CD4-positive, alpha-beta T cell (primary cell): ENCODE measurements at regions not wholly inside any gene's neighbourhood (a gene's known extent, or its start where the extent isn't known, plus 50 kb on each side); places are given as distances from the start of the nearest gene placed in this dataset.

ENCODE experiments used
- ATAC-seq: fragments of 200-7000 bp; cut with Tn5 transposase; one replicate; pipeline ENCODE4 v1.10.0; 2022; ENCODE audit warnings: mild to moderate bottlenecking; ENCODE audit not compliant: poor library complexity
- CTCF ChIA-PET: fragments of 350-600 bp; sonication (Branson Sonifier 250); formaldehyde crosslinking; loops from one replicate; lab custom pipeline; 2021; ENCODE audit warnings: antibody characterized with exemption, inconsistent platforms; lab: Charles Lee
- POLR2A ChIA-PET: fragments of 350-600 bp; sonication (Branson Sonifier 250); formaldehyde crosslinking; loops from one replicate; lab custom pipeline; 2021; ENCODE audit warnings: antibody characterized with exemption, inconsistent platforms; lab: Charles Lee
- DNase-seq, 14 experiments: peaks; one replicate each; pipeline ENCODE4 v3.0.0-alpha.2; 2013 to 2020; ENCODE audit warnings: mixed read lengths in 2 of 14
- H3K27ac ChIP-seq, 2 donors: one replicate each; pipeline versions ENCODE4 v1.5.1 to v1.7.0; 2013; ENCODE audit warnings: low read length in 2 of 2, low read depth in 1 of 2, mild to moderate bottlenecking in 1 of 2
- H3K27me3 ChIP-seq, 2 experiments: 1 replicate in 1 of 2; 2 replicates in 1 of 2; pipeline versions ENCODE4 v1.6.1 to v1.7.0; 2013; ENCODE audit warnings: low read length in 2 of 2, control low read depth in 1 of 2, mild to moderate bottlenecking in 1 of 2, moderate library complexity in 1 of 2; ENCODE audit not compliant: insufficient read depth in 2 of 2, control insufficient read depth in 1 of 2
- H3K36me3 ChIP-seq: one replicate; pipeline ENCODE4 v1.6.1; 2013; ENCODE audit warnings: low read length, control low read depth; ENCODE audit not compliant: insufficient read depth
- H3K4me1 ChIP-seq: one replicate; pipeline ENCODE4 v1.6.1; 2013; ENCODE audit warnings: low read length, control low read depth; ENCODE audit not compliant: insufficient read depth
- H3K4me3 ChIP-seq: one replicate; pipeline ENCODE4 v1.5.1; 2013; ENCODE audit warnings: mild to moderate bottlenecking, low read length, moderate library complexity
- H3K9me3 ChIP-seq, 2 experiments: 1 replicate in 1 of 2; 2 replicates in 1 of 2; pipeline versions ENCODE4 v1.6.1 to v1.7.0; 2013; ENCODE audit warnings: low read length in 2 of 2, mild to moderate bottlenecking in 2 of 2, control low read depth in 1 of 2, moderate library complexity in 1 of 2; ENCODE audit not compliant: control insufficient read depth in 1 of 2, insufficient read depth in 1 of 2
- H3K27ac Mint-ChIP-seq: one replicate; pipeline ENCODE4 v1.8.0; 2020; ENCODE audit warnings: mixed read lengths
- H3K27me3 Mint-ChIP-seq: one replicate; pipeline ENCODE4 v1.8.0; 2021; ENCODE audit warnings: mixed read lengths
- H3K36me3 Mint-ChIP-seq: one replicate; pipeline ENCODE4 v1.8.0; 2021; ENCODE audit warnings: low read depth, mixed read lengths
- H3K4me1 Mint-ChIP-seq: one replicate; pipeline ENCODE4 v1.8.0; 2021; ENCODE audit warnings: low read depth, mixed read lengths
- H3K4me3 Mint-ChIP-seq: one replicate; pipeline ENCODE4 v1.8.0; 2020; ENCODE audit warnings: mild to moderate bottlenecking, mixed read lengths
- H3K9me3 Mint-ChIP-seq: one replicate; pipeline ENCODE4 v1.8.0; 2020; ENCODE audit warnings: mixed read lengths
- CTCF ChIP-seq: fragments of 200-600 bp; IDR thresholded peaks from one replicate; pipeline ENCODE4 v1.8.0; 2022; ENCODE audit warnings: antibody characterized with exemption, mild to moderate bottlenecking
- intact Hi-C, 2 experiments: fragments of 100-400 bp; cut with DNase I in 1 of 2; cut with micrococcal nuclease in 1 of 2; formaldehyde crosslinking; loops; one replicate each; pipeline versions ENCODE4 v1.15.1 to v1.9.0; 2023 to 2025; cut with DNase I, micrococcal nuclease

- Histone ChIP-seq H3K4me3 (no peak overlapping the region), H3K9me3 (no peaks in the 10 kb centered on the region), H3K4me1 (no peaks in the 10 kb centered on the region), H3K27me3 (no peaks in the 10 kb centered on the region), H3K27ac (no peak overlapping the region), H3K36me3 (no peaks in the 10 kb centered on the region)
- ChIA-PET POLR2A (no interaction called here), CTCF (interaction anchor here (0.7 kb wide), 1 partner anchor 567 kb away, joined by 3 read pairs; no protein-coding TSS in a partner anchor)
- DNase-seq (peak in 4 of 14 experiments; percentile 5 to 49 (median 44)), ATAC-seq (no peak)
- peak; percentile 54 for TF ChIP-seq CTCF
- H3K27ac Mint-ChIP-seq, result no peak overlapping the region
- H3K9me3 Mint-ChIP-seq, result no peaks in the 10 kb centered on the region
- no peak overlapping the region for H3K4me3 Mint-ChIP-seq
- H3K36me3 Mint-ChIP-seq, result no peaks in the 10 kb centered on the region
- H3K27me3 Mint-ChIP-seq, result no peaks in the 10 kb centered on the region
- no peaks in the 10 kb centered on the region for H3K4me1 Mint-ChIP-seq
- intact Hi-C loops, result loop anchor here (2.0 to 10.0 kb wide), 3 partner anchors 912 to 1498 kb away; no protein-coding TSS in a partner anchor
Observed at GRCh38 chr5:100479079-100479688, 56.0 kb upstream of the FAM174A start.

- POLR2A ChIA-PET, result no interaction called here
Observed at GRCh38 chr5:100472091-100472490, 63.1 kb upstream of the FAM174A start.

GRCh38 chr5:100469767-100470166, 65.4 kb upstream of the FAM174A start:
- Mint-ChIP-seq H3K9me3 (no peaks in the 10 kb centered on the region), H3K4me3 (no peak overlapping the region), H3K36me3 (no peaks in the 10 kb centered on the region), H3K27me3 (no peaks in the 10 kb centered on the region), H3K4me1 (no peaks in the 10 kb centered on the region), H3K27ac (no peak overlapping the region)
- DNase-seq (no peak), ATAC-seq (no peak)
- CTCF ChIA-PET, result no interaction called here
- no peak for TF ChIP-seq CTCF
- H3K27me3 ChIP-seq, result peaks cover 0 to 3% of the 10 kb centered on the region in 2 experiments
- no peaks in the 10 kb centered on the region for H3K9me3 ChIP-seq
- POLR2A ChIA-PET, result no interaction called here
- H3K4me1 ChIP-seq, result no peaks in the 10 kb centered on the region
- H3K4me3 ChIP-seq, result no peak overlapping the region
- intact Hi-C loops, result loop anchor here in 1 of 2 experiments (5.0 to 10.0 kb wide), 2 partner anchors 578 to 925 kb away; no protein-coding TSS in a partner anchor
- no peaks in the 10 kb centered on the region for H3K36me3 ChIP-seq
- H3K27ac ChIP-seq, result no peak overlapping the region

More at GRCh38 chr5:100472091-100472490, 63.1 kb upstream of the FAM174A start:
- CTCF ChIA-PET, result no interaction called here
- no peak for TF ChIP-seq CTCF
- no peaks in the 10 kb centered on the region for H3K27me3 Mint-ChIP-seq
- ATAC-seq, result no peak
- Histone ChIP-seq H3K4me1 (no peaks in the 10 kb centered on the region), H3K27ac (no peak overlapping the region), H3K36me3 (no peaks in the 10 kb centered on the region), H3K27me3 (peaks cover 0 to 3% of the 10 kb centered on the region in 2 experiments), H3K4me3 (no peak overlapping the region), H3K9me3 (no peaks in the 10 kb centered on the region)
- intact Hi-C loops, result loop anchor here in 1 of 2 experiments (5.0 to 10.0 kb wide), 2 partner anchors 575 to 923 kb away; no protein-coding TSS in a partner anchor
- H3K36me3 Mint-ChIP-seq, result no peaks in the 10 kb centered on the region
- H3K4me3 Mint-ChIP-seq, result no peak overlapping the region
- no peak overlapping the region for H3K27ac Mint-ChIP-seq
- no peaks in the 10 kb centered on the region for H3K4me1 Mint-ChIP-seq
- no peaks in the 10 kb centered on the region for H3K9me3 Mint-ChIP-seq
- DNase-seq, result no peak
